Trophoblast cell (in vitro differentiated cells and primary cell): ENCODE measurements at regions not wholly inside any gene's neighbourhood (a gene's known extent, or its start where the extent isn't known, plus 50 kb on each side); places are given as distances from the start of the nearest gene placed in this dataset.
"Not testable (repeated sequence)": the region's sequence is repeated elsewhere in the genome, so short reads cannot be mapped to it uniquely, and the experiment has no call there.

Experiments
- DNase-seq, 2 donors: peaks; one replicate each; pipeline ENCODE4 v3.0.0-alpha.2; 2016
- H2AFZ ChIP-seq: 2 replicates; pipeline ENCODE4 v1.6.1; 2013; ENCODE audit warnings: low read length, moderate library complexity, mild to moderate bottlenecking; ENCODE audit not compliant: insufficient read depth, poor library complexity
- H2AK5ac ChIP-seq: 2 replicates; pipeline ENCODE4 v1.6.1; 2013; ENCODE audit warnings: mild to moderate bottlenecking, low read length
- H2BK120ac ChIP-seq: 2 replicates; pipeline ENCODE4 v1.6.1; 2013; ENCODE audit warnings: low read length, mild to moderate bottlenecking, moderate library complexity; ENCODE audit not compliant: insufficient read depth, poor library complexity
- H2BK12ac ChIP-seq: 2 replicates; pipeline ENCODE4 v1.6.1; 2013; ENCODE audit warnings: mild to moderate bottlenecking, low read length, moderate library complexity
- H2BK5ac ChIP-seq: 2 replicates; pipeline ENCODE4 v1.6.1; 2013; ENCODE audit warnings: low read length, low read depth, moderate library complexity, mild to moderate bottlenecking; ENCODE audit not compliant: poor library complexity
- H3K14ac ChIP-seq: 2 replicates; pipeline ENCODE4 v1.6.1; 2013; ENCODE audit warnings: mild to moderate bottlenecking, low read length
- H3K18ac ChIP-seq: 2 replicates; pipeline ENCODE4 v1.6.1; 2013; ENCODE audit warnings: mild to moderate bottlenecking, low read length
- H3K23ac ChIP-seq: 2 replicates; pipeline ENCODE4 v1.6.1; 2013; ENCODE audit warnings: low read length
- H3K27ac ChIP-seq: 2 replicates; pipeline ENCODE4 v1.5.1; 2013; ENCODE audit warnings: low read depth, mild to moderate bottlenecking, inconsistent platforms, low read length, moderate library complexity
- H3K27me3 ChIP-seq: 2 replicates; pipeline ENCODE4 v1.6.1; 2013; ENCODE audit warnings: inconsistent platforms, mild to moderate bottlenecking, low read length, moderate library complexity; ENCODE audit not compliant: insufficient read depth
- H3K36me3 ChIP-seq, 2 experiments: 1 replicate in 1 of 2; 2 replicates in 1 of 2; pipeline ENCODE4 v1.6.1; 2013; ENCODE audit warnings: low read length in 2 of 2, mild to moderate bottlenecking in 2 of 2, moderate library complexity in 1 of 2; ENCODE audit not compliant: insufficient read depth in 2 of 2, control insufficient read depth in 1 of 2
- H3K4ac ChIP-seq: 2 replicates; pipeline ENCODE4 v1.6.1; 2013; ENCODE audit warnings: low read depth, mild to moderate bottlenecking, low read length, moderate library complexity
- H3K4me1 ChIP-seq, 2 experiments: 1 replicate in 1 of 2; 2 replicates in 1 of 2; pipeline ENCODE4 v1.6.1; 2013; ENCODE audit warnings: low read length in 2 of 2, mild to moderate bottlenecking in 2 of 2, moderate library complexity in 1 of 2; ENCODE audit not compliant: insufficient read depth in 2 of 2, control insufficient read depth in 1 of 2
- H3K4me2 ChIP-seq: 2 replicates; pipeline ENCODE4 v1.6.1; 2013; ENCODE audit warnings: inconsistent platforms, mild to moderate bottlenecking, low read length, moderate library complexity
- H3K4me3 ChIP-seq: 2 replicates; pipeline ENCODE4 v1.5.1; 2013; ENCODE audit warnings: mild to moderate bottlenecking, low read depth, low read length, inconsistent platforms
- H3K79me1 ChIP-seq: one replicate; pipeline ENCODE4 v1.6.1; 2013; ENCODE audit warnings: low read length
- H3K79me2 ChIP-seq: 2 replicates; pipeline ENCODE4 v1.6.1; 2013; ENCODE audit warnings: low read length, mild to moderate bottlenecking; ENCODE audit not compliant: control insufficient read depth, insufficient read depth, poor library complexity
- H3K9ac ChIP-seq: 2 replicates; pipeline ENCODE4 v1.6.1; 2013; ENCODE audit warnings: mild to moderate bottlenecking, low read length
- H3K9me3 ChIP-seq: 2 replicates; pipeline ENCODE4 v1.6.1; 2013; ENCODE audit warnings: low read depth, mild to moderate bottlenecking, control low read depth, inconsistent platforms, low read length; ENCODE audit not compliant: insufficient read depth
- H4K12ac ChIP-seq: 2 replicates; pipeline ENCODE4 v1.6.1; 2013; ENCODE audit warnings: low read depth, mild to moderate bottlenecking, low read length, moderate library complexity
- H4K8ac ChIP-seq: 2 replicates; pipeline ENCODE4 v1.6.1; 2013; ENCODE audit warnings: low read depth, mild to moderate bottlenecking, low read length, moderate library complexity
- H4K91ac ChIP-seq: one replicate; pipeline ENCODE4 v1.6.1; 2013; ENCODE audit warnings: low read depth, mild to moderate bottlenecking, low read length, moderate library complexity
- WGBS: extraction: QIAGEN DNeasy Blood & Tissue Kit; methylation state at CpG from one replicate; pipeline ENCODE4 v1.1.7; 2013; ENCODE audit warnings: missing lambda C conversion rate; ENCODE audit not compliant: insufficient read length, insufficient coverage; ENCODE audit errors: extremely low coverage; 5-methylcytosine and 5-hydroxymethylcytosine counted together

- WGBS: no CpG with 5 or more reads among the region's 2 CpGs
- H3K36me3 ChIP-seq: no peaks in the 10 kb centered on the region
- no peaks in the 10 kb centered on the region for H3K27me3 ChIP-seq
- no peak overlapping the region for H3K4me2 ChIP-seq
- no peaks in the 10 kb centered on the region for H3K9me3 ChIP-seq
- no peak overlapping the region for H3K14ac ChIP-seq
- H3K4me1 ChIP-seq: no peaks in the 10 kb centered on the region
- H3K79me1 ChIP-seq: no peaks in the 10 kb centered on the region
- H2AFZ ChIP-seq: no peak overlapping the region
- no peak overlapping the region for H2AK5ac ChIP-seq
- H2BK12ac ChIP-seq: no peak overlapping the region
- no peak overlapping the region for H3K18ac ChIP-seq
- H4K12ac ChIP-seq: no peak overlapping the region
- H3K27ac ChIP-seq: no peak overlapping the region
- no peak overlapping the region for H3K4ac ChIP-seq
- H3K4me3 ChIP-seq: no peak overlapping the region
- H3K79me2 ChIP-seq: no peaks in the 10 kb centered on the region
- DNase-seq: no peak
- H2BK5ac ChIP-seq: no peak overlapping the region
- no peak overlapping the region for H3K9ac ChIP-seq
- no peak overlapping the region for H3K23ac ChIP-seq
- no peak overlapping the region for H2BK120ac ChIP-seq
- no peak overlapping the region for H4K91ac ChIP-seq
- H4K8ac ChIP-seq: no peak overlapping the region
Measured at GRCh38 chr2:136703214-136703613, 62.1 kb upstream of the THSD7B start.

DNA sequence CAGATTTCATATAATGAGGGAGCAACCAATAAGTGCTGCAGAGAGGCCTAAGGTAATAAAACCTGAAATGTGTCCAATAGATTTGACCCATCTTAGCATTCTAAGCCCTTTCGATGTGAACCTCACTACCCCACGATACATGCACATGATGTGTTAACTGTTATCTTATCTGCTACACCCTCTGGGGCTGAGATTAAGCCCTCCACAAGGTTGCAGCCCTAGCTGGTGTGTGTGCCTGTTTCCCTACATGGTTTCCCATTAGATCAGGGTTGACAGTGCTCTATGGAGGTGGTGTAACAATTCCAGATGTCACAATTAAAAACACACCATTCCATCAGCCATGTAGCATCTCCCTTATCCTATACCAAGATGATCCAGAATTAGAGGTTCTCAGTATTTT is 68.9 kb upstream of the THSD7B start:
- Histone ChIP-seq H3K79me1 (no peaks in the 10 kb centered on the region), H3K4me2 (no peak overlapping the region), H2BK120ac (no peak overlapping the region), H3K18ac (no peak overlapping the region), H3K79me2 (no peaks in the 10 kb centered on the region), H3K4ac (no peak overlapping the region), H3K4me3 (no peak overlapping the region), H4K91ac (no peak overlapping the region), H3K27me3 (no peaks in the 10 kb centered on the region), H4K8ac (no peak overlapping the region), H3K27ac (no peak overlapping the region), H2AFZ (no peak overlapping the region), H3K9ac (no peak overlapping the region), H3K23ac (no peak overlapping the region), H3K4me1 (no peaks in the 10 kb centered on the region), H2BK5ac (no peak overlapping the region), H3K36me3 (no peaks in the 10 kb centered on the region), H2AK5ac (no peak overlapping the region), H3K9me3 (no peaks in the 10 kb centered on the region), H4K12ac (no peak overlapping the region), H3K14ac (no peak overlapping the region), H2BK12ac (no peak overlapping the region)
- DNase-seq: no peak
- WGBS: no CpG with 5 or more reads among the region's 2 CpGs

GRCh38 chr2:136693966-136694365 is 71.4 kb upstream of the THSD7B start:
- no peak for DNase-seq
- H3K23ac ChIP-seq: no peak overlapping the region
- no peaks in the 10 kb centered on the region for H3K79me1 ChIP-seq
- H3K9ac ChIP-seq: no peak overlapping the region
- no peaks in the 10 kb centered on the region for H3K27me3 ChIP-seq
- H3K4me1 ChIP-seq: no peaks in the 10 kb centered on the region
- no peak overlapping the region for H3K18ac ChIP-seq
- no peak overlapping the region for H2BK120ac ChIP-seq
- H3K9me3 ChIP-seq: no peaks in the 10 kb centered on the region
- no peak overlapping the region for H3K14ac ChIP-seq
- H4K12ac ChIP-seq: no peak overlapping the region
- no peak overlapping the region for H2BK12ac ChIP-seq
- no CpG with 5 or more reads among the region's 5 CpGs for WGBS
- no peak overlapping the region for H2BK5ac ChIP-seq
- H4K91ac ChIP-seq: no peak overlapping the region
- no peak overlapping the region for H3K4ac ChIP-seq
- no peak overlapping the region for H3K4me3 ChIP-seq
- no peak overlapping the region for H3K4me2 ChIP-seq
- H3K79me2 ChIP-seq: no peaks in the 10 kb centered on the region
- no peak overlapping the region for H4K8ac ChIP-seq
- no peak overlapping the region for H2AFZ ChIP-seq
- H2AK5ac ChIP-seq: no peak overlapping the region
- no peaks in the 10 kb centered on the region for H3K36me3 ChIP-seq
- H3K27ac ChIP-seq: no peak overlapping the region

- not testable (repeated sequence) for H3K4me3 ChIP-seq, H2BK12ac ChIP-seq, H3K27me3 ChIP-seq, DNase-seq, H3K4me2 ChIP-seq, H3K18ac ChIP-seq, H4K91ac ChIP-seq, H3K27ac ChIP-seq, H2BK5ac ChIP-seq, H2AFZ ChIP-seq, H4K8ac ChIP-seq, H3K79me2 ChIP-seq, H3K23ac ChIP-seq, H3K9me3 ChIP-seq, H3K14ac ChIP-seq, H3K9ac ChIP-seq, H3K36me3 ChIP-seq, H2AK5ac ChIP-seq, H3K4ac ChIP-seq, H3K79me1 ChIP-seq, H4K12ac ChIP-seq, H2BK120ac ChIP-seq, H3K4me1 ChIP-seq
- no CpG with 5 or more reads among the region's 1 CpG for WGBS
Measured at GRCh38 chr2:136680079-136680478, 85.3 kb upstream of the THSD7B start.
